HG03159 (cell line): ENCODE measurements at regions not wholly inside any gene's neighbourhood (a gene's known extent, or its start where the extent isn't known, plus 50 kb on each side); places are given as distances from the start of the nearest gene placed in this dataset.

Experiments used
- ATAC-seq: cut with Tn5 transposase; IDR thresholded peaks from one replicate; pipeline ENCODE4 v1.9.1; 2021; ENCODE audit warnings: mild to moderate bottlenecking, moderate library complexity; ENCODE audit not compliant: unreplicated experiment

- ATAC-seq, result no peak
These were observed 228.1 kb downstream of the KCNC2 start for GRCh38 chr12:74981541-74981940.

GRCh38 chr12:74983917-74984316 is 225.7 kb downstream of the KCNC2 start:
- ATAC-seq, result no peak

GRCh38 chr12:74984631-74985030 is 225.0 kb downstream of the KCNC2 start:
- no peak for ATAC-seq

GRCh38 chr12:74985293-74985985 is 224.2 kb downstream of the KCNC2 start:
- no peak for ATAC-seq

DNA sequence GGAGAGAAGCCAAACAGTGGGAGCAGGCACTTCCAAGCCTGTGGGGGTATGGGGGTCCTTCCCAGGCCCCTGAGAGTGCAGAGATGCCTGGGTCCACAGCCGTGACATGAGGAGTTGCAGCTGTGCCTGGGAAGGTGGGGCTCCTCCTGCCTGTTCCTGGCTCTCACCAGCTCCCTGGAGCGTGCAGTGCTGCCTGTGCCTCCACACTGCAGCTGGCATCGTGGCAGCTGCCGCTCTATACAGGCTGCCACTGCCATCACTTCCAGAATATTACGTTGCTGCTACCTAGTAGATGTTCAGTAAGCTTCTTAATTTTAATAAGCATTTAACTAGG is 223.7 kb downstream of the KCNC2 start:
- no peak for ATAC-seq

DNA sequence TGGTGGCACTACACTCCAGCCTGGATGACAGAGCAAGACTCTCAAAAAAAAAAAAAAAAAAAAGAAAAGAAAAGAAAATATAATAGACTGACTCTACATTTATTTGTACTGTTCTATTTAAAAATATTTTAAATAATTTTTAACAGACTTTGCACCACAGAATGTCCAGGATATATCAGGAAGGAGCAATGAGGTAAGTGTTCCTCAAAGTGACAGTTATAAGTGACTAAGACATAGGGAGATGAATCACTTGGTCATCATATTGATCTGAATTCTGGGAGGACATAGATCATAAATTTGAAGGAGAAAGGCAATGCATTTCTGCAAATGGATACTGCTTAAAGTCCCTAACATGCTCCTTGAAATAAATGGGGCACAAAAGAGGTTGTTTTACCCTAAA is 221.5 kb downstream of the KCNC2 start:
- no peak for ATAC-seq
